H1 (cell line): ENCODE measurements at regions not wholly inside any gene's neighbourhood (a gene's known extent, or its start where the extent isn't known, plus 50 kb on each side); places are given as distances from the start of the nearest gene placed in this dataset.

Experiments used
- CTCF ChIA-PET: fragments of 300-600 bp; sonication (Branson Sonifier 250); formaldehyde crosslinking; loops from one replicate; lab custom pipeline; 2021; ENCODE audit not compliant: partially characterized antibody; lab: Charles Lee
- POLR2A ChIA-PET: fragments of 300-600 bp; sonication (Branson Sonifier 250); formaldehyde crosslinking; loops from one replicate; lab custom pipeline; 2021; ENCODE audit warnings: inconsistent platforms; ENCODE audit not compliant: partially characterized antibody; lab: Charles Lee
- DNase-seq, 2 experiments: peaks; one replicate each; pipeline versions ENCODE4 v3.0.0 to v3.0.0-alpha.2; 2010 to 2022; ENCODE audit warnings: low spot score in 2 of 2, low read depth in 1 of 2, mixed read lengths in 1 of 2
- FAIRE-seq: peaks from 2 replicates; lab custom pipeline; 2011; peaks lifted over from hg19 to GRCh38; lab: Jason Lieb, UNC
- H2AFZ ChIP-seq: 2 replicates; pipeline ENCODE4 v1.8.1; 2012; ENCODE audit warnings: low read length, inconsistent platforms
- H2AK5ac ChIP-seq: 2 replicates; pipeline ENCODE4 v1.6.1; 2013; ENCODE audit warnings: low read depth, low read length
- H2BK120ac ChIP-seq: replicated peaks from 2 replicates; pipeline ENCODE3; 2013; ENCODE audit warnings: low read depth, low read length, inconsistent platforms
- H2BK12ac ChIP-seq: 2 replicates; pipeline ENCODE4 v1.6.1; 2013; ENCODE audit warnings: low read depth, low read length
- H2BK15ac ChIP-seq: 2 replicates; pipeline ENCODE4 v1.6.1; 2013; ENCODE audit warnings: low read length
- H2BK20ac ChIP-seq: 2 replicates; pipeline ENCODE4 v1.6.1; 2013; ENCODE audit warnings: low read length
- H2BK5ac ChIP-seq: 2 replicates; pipeline ENCODE4 v1.6.1; 2013; ENCODE audit warnings: low read depth, low read length
- H3K14ac ChIP-seq: 2 replicates; pipeline ENCODE4 v1.6.1; 2013; ENCODE audit warnings: inconsistent platforms; ENCODE audit not compliant: insufficient read length
- H3K18ac ChIP-seq: 2 replicates; pipeline ENCODE4 v1.6.1; 2013; ENCODE audit warnings: low read length; ENCODE audit errors: extremely low read depth
- H3K23ac ChIP-seq: 2 replicates; pipeline ENCODE4 v1.6.1; 2013; ENCODE audit warnings: inconsistent platforms; ENCODE audit not compliant: insufficient read length
- H3K23me2 ChIP-seq: 2 replicates; pipeline ENCODE4 v1.6.1; 2013; ENCODE audit warnings: low read depth, low read length
- H3K27ac ChIP-seq: 2 replicates; pipeline ENCODE4 v1.6.1; 2011; ENCODE audit warnings: low read depth, low read length, inconsistent platforms
- H3K27me3 ChIP-seq, 4 experiments: replicated peaks in 1 of 4; 1 replicate in 1 of 4; 2 replicates in 3 of 4; pipeline versions ENCODE4 v1.6.1 to v1.8.1; 2011 to 2013; ENCODE audit warnings: low read length in 3 of 4, mild to moderate bottlenecking in 3 of 4, inconsistent platforms in 2 of 4, mixed read lengths in 2 of 4, moderate library complexity in 1 of 4; ENCODE audit not compliant: control insufficient read depth in 3 of 4, insufficient read depth in 3 of 4; ENCODE audit errors: extremely low read depth in 1 of 4
- H3K36me3 ChIP-seq, 4 experiments: 2 replicates each; pipeline versions ENCODE4 v1.6.1 to v1.8.1; 2011 to 2013; ENCODE audit warnings: mild to moderate bottlenecking in 4 of 4, low read length in 3 of 4, moderate library complexity in 2 of 4, control low read depth in 1 of 4, inconsistent platforms in 1 of 4; ENCODE audit not compliant: insufficient read depth in 4 of 4, control insufficient read depth in 2 of 4
- H3K4ac ChIP-seq: replicated peaks from 2 replicates; pipeline ENCODE3; 2013; ENCODE audit warnings: low read length, low read depth, mixed read lengths, inconsistent platforms; ENCODE audit not compliant: insufficient read length
- H3K4me1 ChIP-seq, 4 experiments: replicated peaks in 1 of 4; 1 replicate in 1 of 4; 2 replicates in 3 of 4; pipeline versions ENCODE4 v1.6.1 to v1.8.1; 2011 to 2013; ENCODE audit warnings: low read length in 3 of 4, inconsistent platforms in 2 of 4, mixed read lengths in 1 of 4; ENCODE audit not compliant: insufficient read depth in 4 of 4, control insufficient read depth in 3 of 4
- H3K4me2 ChIP-seq, 2 experiments: 2 replicates each; pipeline versions ENCODE4 v1.6.1 to v1.8.1; 2011 to 2013; ENCODE audit warnings: low read depth in 2 of 2, low read length in 2 of 2, control low read depth in 1 of 2, inconsistent platforms in 1 of 2, mild to moderate bottlenecking in 1 of 2; ENCODE audit not compliant: insufficient read depth in 1 of 2
- H3K4me3 ChIP-seq, 4 experiments: fragments of 200-600, 300-600 bp in 1 of 4; sonication (generic), shearing (Covaris generic), sonication (Bioruptor Twin) in 1 of 4; 2 replicates each; pipeline versions ENCODE4 v1.5.1 to v1.8.1; 2011 to 2016; ENCODE audit warnings: low read length in 4 of 4, low read depth in 3 of 4, control low read depth in 2 of 4, inconsistent platforms in 2 of 4, mild to moderate bottlenecking in 2 of 4, mixed read lengths in 1 of 4, moderate library complexity in 1 of 4; ENCODE audit not compliant: insufficient read depth in 2 of 4; ENCODE audit errors: extremely low read depth in 1 of 4
- H3K56ac ChIP-seq: replicated peaks from 2 replicates; pipeline ENCODE3; 2013; ENCODE audit warnings: low read depth, mild to moderate bottlenecking, mixed read lengths, low read length, inconsistent platforms; ENCODE audit not compliant: insufficient read length
- H3K79me1 ChIP-seq: 2 replicates; pipeline ENCODE4 v1.6.1; 2013; ENCODE audit warnings: low read depth, low read length, control low read depth
- H3K79me2 ChIP-seq, 2 experiments: 2 replicates each; pipeline versions ENCODE4 v1.6.1 to v1.8.1; 2012 to 2013; ENCODE audit warnings: low read length in 2 of 2, mild to moderate bottlenecking in 2 of 2, inconsistent platforms in 1 of 2; ENCODE audit not compliant: insufficient read depth in 2 of 2, control insufficient read depth in 1 of 2
- H3K9ac ChIP-seq, 4 experiments: replicated peaks in 1 of 4; 1 replicate in 1 of 4; 2 replicates in 3 of 4; pipeline versions ENCODE4 v1.6.1 to v1.8.1; 2011 to 2013; ENCODE audit warnings: low read depth in 3 of 4, low read length in 3 of 4, control low read depth in 2 of 4, mild to moderate bottlenecking in 2 of 4, moderate library complexity in 2 of 4, inconsistent platforms in 1 of 4; ENCODE audit errors: extremely low read depth in 1 of 4
- H3K9me3 ChIP-seq, 2 experiments: 2 replicates each; pipeline versions ENCODE4 v1.6.1 to v1.8.1; 2012 to 2013; ENCODE audit warnings: mild to moderate bottlenecking in 2 of 2, moderate library complexity in 2 of 2, control low read depth in 1 of 2, inconsistent platforms in 1 of 2, low read depth in 1 of 2, low read length in 1 of 2, mixed read lengths in 1 of 2; ENCODE audit not compliant: insufficient read depth in 2 of 2
- H4K20me1 ChIP-seq, 2 experiments: replicated peaks in 1 of 2; 2 replicates each; pipeline versions ENCODE3 to v1.8.1; 2011 to 2013; ENCODE audit warnings: inconsistent platforms in 2 of 2, low read length in 2 of 2, mild to moderate bottlenecking in 1 of 2; ENCODE audit not compliant: insufficient read depth in 2 of 2, control insufficient read depth in 1 of 2
- H4K5ac ChIP-seq: 2 replicates; pipeline ENCODE4 v1.6.1; 2013; ENCODE audit warnings: low read length, low read depth, mixed read lengths, inconsistent platforms; ENCODE audit not compliant: insufficient read length
- H4K8ac ChIP-seq: 2 replicates; pipeline ENCODE4 v1.8.0; 2013; ENCODE audit warnings: mild to moderate bottlenecking, moderate library complexity, low read length, inconsistent platforms; ENCODE audit not compliant: insufficient read depth; ENCODE audit errors: extremely low read depth
- H4K91ac ChIP-seq: replicated peaks from 2 replicates; pipeline ENCODE3; 2013; ENCODE audit warnings: low read length, mixed read lengths, inconsistent platforms; ENCODE audit not compliant: insufficient read length
- BACH1 ChIP-seq: IDR thresholded peaks from 2 replicates; pipeline ENCODE4 v1.6.1; 2012; ENCODE audit warnings: low read length, improper control_type of control experiment
- CBX8 ChIP-seq: fragments of 300-800, 300-1000 bp; sonication (generic); IDR thresholded peaks from 2 replicates; pipeline ENCODE4 v1.7.1; 2016; ENCODE audit warnings: low read depth, low read length, borderline replicate concordance
- CEBPB ChIP-seq: IDR thresholded peaks from 2 replicates; pipeline ENCODE4 v1.6.1; 2012; ENCODE audit warnings: low read depth, low read length
- CHD1 ChIP-seq: IDR thresholded peaks from 2 replicates; pipeline ENCODE4 v1.6.1; 2012; ENCODE audit warnings: low read depth, low read length, improper control_type of control experiment
- EP300 ChIP-seq, 2 experiments: IDR thresholded peaks; 1 replicate in 1 of 2; 2 replicates in 1 of 2; pipeline ENCODE4 v1.6.1; 2011 to 2012; ENCODE audit warnings: low read depth in 2 of 2, low read length in 2 of 2, mild to moderate bottlenecking in 2 of 2, borderline replicate concordance in 1 of 2, inconsistent platforms in 1 of 2, moderate library complexity in 1 of 2
- GTF2F1 ChIP-seq: IDR thresholded peaks from 2 replicates; pipeline ENCODE4 v1.6.1; 2012; ENCODE audit warnings: low read depth, low read length, improper control_type of control experiment, borderline replicate concordance
- KDM4A ChIP-seq: IDR thresholded peaks from one replicate; pipeline ENCODE4 v1.7.1; 2012; ENCODE audit warnings: low read depth, mild to moderate bottlenecking, moderate library complexity, low read length, inconsistent platforms; ENCODE audit not compliant: severe bottlenecking
- NANOG ChIP-seq: IDR thresholded peaks from 2 replicates; pipeline ENCODE4 v1.6.1; 2011; ENCODE audit warnings: low read length, low read depth, mild to moderate bottlenecking, inconsistent platforms; ENCODE audit not compliant: insufficient read depth, poor library complexity, severe bottlenecking
- RAD21 ChIP-seq, 2 experiments: IDR thresholded peaks in 1 of 2; conservative IDR thresholded peaks in 1 of 2; 2 replicates each; pipeline ENCODE4 v1.6.1; 2011; ENCODE audit warnings: low read depth in 2 of 2, low read length in 2 of 2, improper control_type of control experiment in 1 of 2, inconsistent platforms in 1 of 2, mild to moderate bottlenecking in 1 of 2, moderate library complexity in 1 of 2
- RFX5 ChIP-seq: IDR thresholded peaks from 2 replicates; pipeline ENCODE4 v1.6.1; 2011; ENCODE audit warnings: low read depth, low read length, improper control_type of control experiment, borderline replicate concordance
- SP1 ChIP-seq: IDR thresholded peaks from 2 replicates; pipeline ENCODE4 v1.6.1; 2011; ENCODE audit warnings: low read depth, low read length
- SP2 ChIP-seq: IDR thresholded peaks from 2 replicates; pipeline ENCODE4 v1.6.1; 2012; ENCODE audit warnings: mild to moderate bottlenecking, low read length, inconsistent platforms
- SRF ChIP-seq: IDR thresholded peaks from 2 replicates; pipeline ENCODE4 v1.6.1; 2011; ENCODE audit warnings: mild to moderate bottlenecking, low read depth, low read length, moderate library complexity
- SUZ12 ChIP-seq: fragments of 200-600 bp; sonication (generic); IDR thresholded peaks from 2 replicates; pipeline ENCODE4 v1.6.1; 2012; ENCODE audit warnings: mild to moderate bottlenecking, inconsistent platforms, low read length, moderate library complexity, mixed read lengths
- TCF12 ChIP-seq: IDR thresholded peaks from 2 replicates; pipeline ENCODE4 v1.6.1; 2011; ENCODE audit warnings: low read depth, mild to moderate bottlenecking, low read length
- WGBS, 2 experiments: shearing (Covaris generic) in 1 of 2; methylation state at CpG; one replicate each; pipeline versions ENCODE4 v1.1.6 to v1.1.7; 2013 to 2015; ENCODE audit warnings: low lambda C conversion rate in 2 of 2, mixed read lengths in 2 of 2, inconsistent platforms in 1 of 2, low coverage in 1 of 2, missing lambda C conversion rate in 1 of 2; ENCODE audit not compliant: insufficient replicate concordance in 2 of 2, insufficient coverage in 1 of 2, insufficient read length in 1 of 2; ENCODE audit errors: extremely low coverage in 1 of 2, missing lambda C conversion rate in 1 of 2; 5-methylcytosine and 5-hydroxymethylcytosine counted together

DNA sequence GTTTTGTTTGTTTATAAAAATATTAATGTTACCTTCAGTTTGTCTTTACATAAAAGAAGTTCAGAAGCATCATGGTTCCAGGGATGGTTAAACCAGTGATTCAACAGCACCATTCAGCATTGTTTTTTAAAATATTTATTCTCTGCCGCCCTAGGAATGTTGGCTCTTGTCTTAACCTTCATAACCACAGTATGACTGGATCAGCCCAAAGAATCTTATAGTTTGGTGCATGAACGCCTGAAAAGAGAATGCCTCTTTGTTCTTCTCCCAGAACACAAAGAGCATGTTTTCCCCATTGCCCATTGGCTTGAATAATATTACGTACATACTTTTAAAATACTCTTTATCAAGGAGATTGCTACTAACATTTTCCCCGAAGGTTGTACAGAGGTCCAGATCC, 413.4 kb downstream of the ANXA1 start:
- 0 out of 4 replicates have a peak, but pooled peaks cover 0 to 3% of the 10 kb centered on the region in 2 experiments for H3K9me3 ChIP-seq
- H3K23me2 ChIP-seq, result no peaks in the 10 kb centered on the region
- H3K56ac ChIP-seq, result no peak overlapping the region
- no peak overlapping the region for H4K91ac ChIP-seq
- no peak overlapping the region for H4K8ac ChIP-seq
- no peak overlapping the region for H2BK120ac ChIP-seq
- H3K27ac ChIP-seq, result no peak overlapping the region
- no peaks in the 10 kb centered on the region for H4K20me1 ChIP-seq
- no peak overlapping the region for H4K5ac ChIP-seq
- no peak overlapping the region for H3K9ac ChIP-seq
- no peaks in the 10 kb centered on the region for H3K79me2 ChIP-seq
- POLR2A ChIA-PET, result no interaction called here
- no peak overlapping the region for H2BK5ac ChIP-seq
- no peak overlapping the region for H2BK12ac ChIP-seq
- no peak overlapping the region for H2BK15ac ChIP-seq
- CTCF ChIA-PET, result interaction anchor here (0.6 to 1.4 kb wide), 5 partner anchors 18 to 368 kb away, joined by 3 to 13 read pairs (median 4); no protein-coding TSS in a partner anchor
- no peak overlapping the region for H2BK20ac ChIP-seq
- FAIRE-seq, result no peak
- H2AK5ac ChIP-seq, result no peak overlapping the region
- no peaks in the 10 kb centered on the region for H3K79me1 ChIP-seq
- no peak overlapping the region for H3K4me2 ChIP-seq
- H3K23ac ChIP-seq, result no peak overlapping the region
- no peak for DNase-seq
- H3K14ac ChIP-seq, result no peak overlapping the region
- H3K4me1 ChIP-seq, result no peaks in the 10 kb centered on the region
- no peak overlapping the region for H2AFZ ChIP-seq
- no peak overlapping the region for H3K4me3 ChIP-seq
- H3K36me3 ChIP-seq, result no peaks in the 10 kb centered on the region
- no peaks in the 10 kb centered on the region for H3K27me3 ChIP-seq
- 89% methylated on average over 4 of the region's 4 CpGs; no CpG with 5 or more reads in 1 of the 2 experiments for WGBS, 2 experiments
- H3K18ac ChIP-seq, result no peak overlapping the region
- no peak overlapping the region for H3K4ac ChIP-seq
- TF ChIP-seq SP1 (no peak), SUZ12 (no peak), BACH1 (no peak), CHD1 (no peak), CBX8 (no peak), GTF2F1 (no peak), SP2 (no peak), TCF12 (no peak), KDM4A (no peak), RFX5 (no peak), SRF (no peak), NANOG (no peak), CEBPB (no peak), RAD21 (IDR thresholded peaks at IDR 0.05 in 1 of 2, conservative IDR thresholded peaks at IDR 0.05 in 1 of 2; ENCODE audit: low read depth in 2 of 2, low read length in 2 of 2) (no peak), EP300 (IDR thresholded peaks at IDR 0.05; ENCODE audit: borderline replicate concordance in 1 of 2, low read depth in 2 of 2, low read length in 2 of 2) (no peak)
